WTC11 (cell line): ENCODE measurements at regions not wholly inside any gene's neighbourhood (a gene's known extent, or its start where the extent isn't known, plus 50 kb on each side); places are given as distances from the start of the nearest gene placed in this dataset.

Experiments
- CREB1 ChIP-seq: sonication (generic); formaldehyde crosslinking; IDR thresholded peaks from 2 replicates; pipeline ENCODE4 v1.8.0; 2023; ENCODE audit warnings: mild to moderate bottlenecking, missing genetic modification reagents
- TF ChIP-seq, protein P1 (sequence below): fragments of 250-450 bp; sonication (Bioruptor Pico); conservative IDR thresholded peaks from 2 replicates; pipeline ENCODE4 v1.9.0; 2021; ENCODE audit warnings: mild to moderate bottlenecking
- TF ChIP-seq, protein P2 (sequence below): fragments of 200-600 bp; IDR thresholded peaks from 2 replicates; pipeline ENCODE4 v1.8.0; 2022; ENCODE audit warnings: antibody characterized with exemption

DNA sequence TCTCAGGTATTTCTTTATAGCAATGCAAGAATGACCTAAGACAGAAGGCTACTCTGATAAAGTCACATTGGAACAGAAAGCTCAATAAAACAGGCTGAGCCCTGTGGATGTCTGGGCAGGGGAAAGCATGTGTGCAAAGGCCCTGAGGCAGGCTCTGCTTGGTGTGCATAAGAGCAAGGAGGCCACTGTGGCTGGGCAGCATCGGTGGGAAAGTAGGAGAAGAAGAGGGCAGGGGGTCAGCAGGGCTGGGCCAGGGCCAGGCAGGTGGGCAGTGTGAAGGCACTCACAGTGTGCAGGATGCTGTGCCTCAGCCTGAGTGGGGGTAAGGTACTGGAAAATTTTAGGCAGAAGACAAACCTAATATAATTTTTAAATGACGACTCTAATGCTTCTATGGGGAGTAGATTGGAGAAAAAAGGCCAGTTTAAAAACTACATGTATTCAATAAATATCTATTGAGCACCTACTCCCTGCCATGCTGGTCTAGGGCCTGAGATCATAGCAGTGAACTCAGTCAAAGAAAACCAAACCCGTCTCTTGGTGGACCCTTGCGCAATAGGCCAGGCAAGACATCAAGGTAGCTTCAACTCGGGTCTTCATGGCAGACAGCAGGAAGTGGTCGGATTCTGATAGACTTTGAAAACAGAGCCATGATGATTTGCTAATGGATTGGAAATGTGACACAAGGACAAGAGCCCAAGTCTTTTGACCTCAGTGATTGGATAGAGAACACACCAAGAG lies 572.3 kb downstream of the TCERG1L start:
- TF ChIP-seq, protein P1, sequence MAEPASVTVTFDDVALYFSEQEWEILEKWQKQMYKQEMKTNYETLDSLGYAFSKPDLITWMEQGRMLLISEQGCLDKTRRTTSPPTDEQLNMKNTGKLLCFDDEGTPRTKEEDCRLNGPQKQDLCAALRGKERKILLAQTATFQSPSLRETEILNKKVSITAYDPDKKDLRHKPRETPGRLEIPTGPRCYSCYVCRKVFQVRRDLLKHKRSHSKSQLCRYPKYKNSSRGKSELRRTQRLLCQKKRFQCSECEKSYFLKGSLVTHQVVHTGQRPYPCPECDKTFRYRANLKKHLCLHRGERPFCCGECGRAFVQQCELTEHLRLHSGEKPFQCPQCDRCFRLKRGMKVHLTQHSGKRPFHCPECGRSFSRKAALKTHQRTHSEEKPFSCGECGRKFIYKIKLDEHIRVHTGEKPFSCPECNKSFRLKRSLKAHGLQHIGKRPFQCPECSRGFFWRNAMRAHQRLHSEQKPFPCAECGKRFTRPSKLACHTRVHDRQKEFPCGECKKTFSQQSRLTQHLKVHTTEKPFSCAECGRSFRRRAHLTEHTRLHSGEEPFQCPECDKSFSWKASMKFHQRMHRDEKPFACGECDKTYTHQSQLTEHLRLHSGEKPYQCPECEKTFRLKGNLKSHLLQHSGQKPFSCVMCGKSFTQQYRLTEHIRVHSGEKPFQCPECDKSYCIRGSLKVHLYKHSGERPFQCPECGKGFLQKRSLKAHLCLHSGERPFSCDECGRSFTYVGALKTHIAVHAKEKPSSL, result no peak
- no peak for TF ChIP-seq CREB1 (CRISPR knock-in tag)
- TF ChIP-seq, protein P2, sequence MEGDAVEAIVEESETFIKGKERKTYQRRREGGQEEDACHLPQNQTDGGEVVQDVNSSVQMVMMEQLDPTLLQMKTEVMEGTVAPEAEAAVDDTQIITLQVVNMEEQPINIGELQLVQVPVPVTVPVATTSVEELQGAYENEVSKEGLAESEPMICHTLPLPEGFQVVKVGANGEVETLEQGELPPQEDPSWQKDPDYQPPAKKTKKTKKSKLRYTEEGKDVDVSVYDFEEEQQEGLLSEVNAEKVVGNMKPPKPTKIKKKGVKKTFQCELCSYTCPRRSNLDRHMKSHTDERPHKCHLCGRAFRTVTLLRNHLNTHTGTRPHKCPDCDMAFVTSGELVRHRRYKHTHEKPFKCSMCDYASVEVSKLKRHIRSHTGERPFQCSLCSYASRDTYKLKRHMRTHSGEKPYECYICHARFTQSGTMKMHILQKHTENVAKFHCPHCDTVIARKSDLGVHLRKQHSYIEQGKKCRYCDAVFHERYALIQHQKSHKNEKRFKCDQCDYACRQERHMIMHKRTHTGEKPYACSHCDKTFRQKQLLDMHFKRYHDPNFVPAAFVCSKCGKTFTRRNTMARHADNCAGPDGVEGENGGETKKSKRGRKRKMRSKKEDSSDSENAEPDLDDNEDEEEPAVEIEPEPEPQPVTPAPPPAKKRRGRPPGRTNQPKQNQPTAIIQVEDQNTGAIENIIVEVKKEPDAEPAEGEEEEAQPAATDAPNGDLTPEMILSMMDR, result no peak
